A549 (cell line): ENCODE measurements at regions not wholly inside any gene's neighbourhood (a gene's known extent, or its start where the extent isn't known, plus 50 kb on each side); places are given as distances from the start of the nearest gene placed in this dataset.

Source experiments
- BHLHE40 ChIP-seq: IDR thresholded peaks from 2 replicates; pipeline ENCODE4 v1.6.1; 2012; ENCODE audit warnings: low read depth, low read length, inconsistent platforms
- FOXS1 ChIP-seq: fragments of 250-450 bp; sonication (Bioruptor Pico); IDR thresholded peaks from 2 replicates; pipeline ENCODE4 v1.5.0; 2020; ENCODE audit warnings: mild to moderate bottlenecking, moderate library complexity
- JUN ChIP-seq, 2 experiments: fragments of >200 bp; sonication (Bioruptor Twin); formaldehyde crosslinking; IDR thresholded peaks; 2 replicates in 1 of 2; 3 replicates in 1 of 2; pipeline ENCODE4 v1.6.1; 2016 to 2017
- MYC ChIP-seq: IDR thresholded peaks from 2 replicates; pipeline ENCODE4 v1.6.1; 2012; ENCODE audit warnings: mild to moderate bottlenecking, inconsistent platforms, low read length, improper control_type of control experiment, borderline replicate concordance
- POLR2A ChIP-seq: IDR thresholded peaks from 2 replicates; pipeline ENCODE4 v1.6.1; 2012; ENCODE audit warnings: mild to moderate bottlenecking, low read length
- RARB ChIP-seq: fragments of 250-450 bp; sonication (Bioruptor Pico); IDR thresholded peaks from 2 replicates; pipeline ENCODE4 v1.8.0; 2021; ENCODE audit warnings: mild to moderate bottlenecking, moderate library complexity
- RFX5 ChIP-seq: fragments of 450-650 bp; IDR thresholded peaks from 2 replicates; pipeline ENCODE4 v1.7.1; 2014; ENCODE audit warnings: antibody characterized with exemption, mild to moderate bottlenecking, moderate library complexity
- TF ChIP-seq, protein P1 (sequence below): fragments of >200 bp; sonication (Bioruptor Twin); formaldehyde crosslinking; IDR thresholded peaks from 3 replicates; pipeline ENCODE4 v1.5.1; 2016

- TF ChIP-seq, protein P1, sequence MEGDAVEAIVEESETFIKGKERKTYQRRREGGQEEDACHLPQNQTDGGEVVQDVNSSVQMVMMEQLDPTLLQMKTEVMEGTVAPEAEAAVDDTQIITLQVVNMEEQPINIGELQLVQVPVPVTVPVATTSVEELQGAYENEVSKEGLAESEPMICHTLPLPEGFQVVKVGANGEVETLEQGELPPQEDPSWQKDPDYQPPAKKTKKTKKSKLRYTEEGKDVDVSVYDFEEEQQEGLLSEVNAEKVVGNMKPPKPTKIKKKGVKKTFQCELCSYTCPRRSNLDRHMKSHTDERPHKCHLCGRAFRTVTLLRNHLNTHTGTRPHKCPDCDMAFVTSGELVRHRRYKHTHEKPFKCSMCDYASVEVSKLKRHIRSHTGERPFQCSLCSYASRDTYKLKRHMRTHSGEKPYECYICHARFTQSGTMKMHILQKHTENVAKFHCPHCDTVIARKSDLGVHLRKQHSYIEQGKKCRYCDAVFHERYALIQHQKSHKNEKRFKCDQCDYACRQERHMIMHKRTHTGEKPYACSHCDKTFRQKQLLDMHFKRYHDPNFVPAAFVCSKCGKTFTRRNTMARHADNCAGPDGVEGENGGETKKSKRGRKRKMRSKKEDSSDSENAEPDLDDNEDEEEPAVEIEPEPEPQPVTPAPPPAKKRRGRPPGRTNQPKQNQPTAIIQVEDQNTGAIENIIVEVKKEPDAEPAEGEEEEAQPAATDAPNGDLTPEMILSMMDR: no peak
- TF ChIP-seq POLR2A: no peak
- no peak for TF ChIP-seq JUN (IDR thresholded peaks at IDR 0.05)
- TF ChIP-seq MYC: no peak
- TF ChIP-seq RFX5: no peak
- TF ChIP-seq FOXS1 (CRISPR knock-in tag): no peak
- no peak for TF ChIP-seq RARB (CRISPR knock-in tag)
- TF ChIP-seq BHLHE40: no peak
Measured at GRCh38 chr5:112063191-112063590, 306.2 kb upstream of the NREP start.
